K562 (cell line): ENCODE measurements at regions not wholly inside any gene's neighbourhood (a gene's known extent, or its start where the extent isn't known, plus 50 kb on each side); places are given as distances from the start of the nearest gene placed in this dataset.

Source experiments
- FOXJ2 ChIP-seq: fragments of 200-800 bp; sonication (Bioruptor generic); IDR thresholded peaks from 2 replicates; pipeline ENCODE4 v1.6.1; 2016; ENCODE audit warnings: missing genetic modification characterization, missing compliant biosample characterization
- GTF2B ChIP-seq: IDR thresholded peaks from 2 replicates; pipeline ENCODE4 v1.6.1; 2011; ENCODE audit not compliant: insufficient read length; ENCODE audit errors: extremely low read depth
- L3MBTL2 ChIP-seq: fragments of 450-650 bp; IDR thresholded peaks from 2 replicates; pipeline ENCODE4 v1.6.1; 2016; ENCODE audit warnings: mild to moderate bottlenecking, moderate library complexity
- PATZ1 ChIP-seq: fragments of 250-450 bp; sonication (Bioruptor Pico); IDR thresholded peaks from 2 replicates; pipeline ENCODE4 v1.5.0; 2020; ENCODE audit warnings: mild to moderate bottlenecking, borderline replicate concordance
- PCBP1 ChIP-seq: fragments of 200-400 bp; formaldehyde crosslinking; IDR thresholded peaks from 2 replicates; pipeline ENCODE4 v1.6.1; 2018; ENCODE audit warnings: mild to moderate bottlenecking, low read depth, low read length; ENCODE audit not compliant: poor library complexity, severe bottlenecking
- STAT5B ChIP-seq: fragments of 250-450 bp; sonication (Bioruptor Pico); IDR thresholded peaks from 2 replicates; pipeline ENCODE4 v1.8.0; 2021; ENCODE audit warnings: mild to moderate bottlenecking, inconsistent platforms
- ZBED1 ChIP-seq: IDR thresholded peaks from 2 replicates; pipeline ENCODE4 v1.6.1; 2014

GRCh38 chr7:128164061-128164954, 76.8 kb upstream of the LEP start (continued):
- TF ChIP-seq PATZ1 (CRISPR knock-in tag), result no peak
- TF ChIP-seq L3MBTL2, result no peak
- no peak for TF ChIP-seq FOXJ2
- TF ChIP-seq PCBP1, result no peak
- TF ChIP-seq STAT5B (CRISPR knock-in tag), result no peak
- TF ChIP-seq ZBED1, result no peak
- TF ChIP-seq GTF2B, result no peak
